ENCODE measurements at regions not wholly inside any gene's neighbourhood (a gene's known extent, or its start where the extent isn't known, plus 50 kb on each side); places are given as distances from the start of the nearest gene placed in this dataset.
"Not testable (repeated sequence)": the region's sequence is repeated elsewhere in the genome, so short reads cannot be mapped to it uniquely, and the experiment has no call there.

GRCh38 chr9:108277216-108277615 lies 578.6 kb downstream of the ACTL7B start:
- no peak for DNase-seq (ENCODE audit: low read depth)

GRCh38 chr9:108275906-108276305 lies 579.9 kb downstream of the ACTL7B start:
- DNase-seq (ENCODE audit: low read depth), result no peak

GRCh38 chr9:108274971-108275370 lies 580.8 kb downstream of the ACTL7B start:
- no peak for DNase-seq (ENCODE audit: low read depth)

GRCh38 chr9:108273988-108274387 lies 581.8 kb downstream of the ACTL7B start:
- DNase-seq (ENCODE audit: low read depth), result no peak

- no peak for DNase-seq (ENCODE audit: low read depth)
Measured at GRCh38 chr9:108272349-108272899, 583.4 kb downstream of the ACTL7B start.

- DNase-seq (ENCODE audit: low read depth), result no peak
Measured at GRCh38 chr9:108271646-108272348, 584.0 kb downstream of the ACTL7B start.

GRCh38 chr9:108271236-108271635 lies 584.5 kb downstream of the ACTL7B start:
- DNase-seq (ENCODE audit: low read depth), result no peak

GRCh38 chr9:108270561-108270960 lies 585.2 kb downstream of the ACTL7B start:
- DNase-seq (ENCODE audit: low read depth), result no peak

- no peak for DNase-seq (ENCODE audit: low read depth)
Measured at GRCh38 chr9:108270051-108270450, 585.7 kb downstream of the ACTL7B start.

- DNase-seq (ENCODE audit: low read depth), result no peak
Measured at GRCh38 chr9:108269371-108269770, 586.4 kb downstream of the ACTL7B start.

GRCh38 chr9:108265065-108265464 lies 590.7 kb downstream of the ACTL7B start:
- DNase-seq (ENCODE audit: low read depth), result no peak

- DNase-seq (ENCODE audit: low read depth), result no peak
Measured at GRCh38 chr9:108264093-108264492, 591.7 kb downstream of the ACTL7B start.

- DNase-seq (ENCODE audit: low read depth), result no peak
Measured at GRCh38 chr9:108262836-108263235, 593.0 kb downstream of the ACTL7B start.

GRCh38 chr9:108259917-108260675 lies 595.7 kb downstream of the ACTL7B start:
- no peak for DNase-seq (ENCODE audit: low read depth)

- no peak for DNase-seq (ENCODE audit: low read depth)
Measured at GRCh38 chr9:108258640-108259039, 597.1 kb downstream of the ACTL7B start.

GRCh38 chr9:108257382-108257781 lies 598.4 kb downstream of the ACTL7B start:
- DNase-seq (ENCODE audit: low read depth), result no peak

- DNase-seq (ENCODE audit: low read depth), result no peak
Measured at GRCh38 chr9:108254236-108254635, 601.5 kb downstream of the ACTL7B start.

- not testable (repeated sequence) for DNase-seq (ENCODE audit: low read depth)
Measured at GRCh38 chr9:108247391-108247790, 608.4 kb downstream of the ACTL7B start.

GRCh38 chr9:108245901-108246300 lies 609.9 kb downstream of the ACTL7B start:
- DNase-seq (ENCODE audit: low read depth), result no peak

- DNase-seq (ENCODE audit: low read depth), result no peak
Measured at GRCh38 chr9:108245331-108245730, 610.5 kb downstream of the ACTL7B start.

GRCh38 chr9:108244686-108245085 lies 611.1 kb downstream of the ACTL7B start:
- DNase-seq (ENCODE audit: low read depth), result no peak

GRCh38 chr9:108241384-108242073 lies 614.3 kb downstream of the ACTL7B start:
- no peak for DNase-seq (ENCODE audit: low read depth)

Data from HS-5 (cell line).